GM19328 (cell line): ENCODE measurements at regions not wholly inside any gene's neighbourhood (a gene's known extent, or its start where the extent isn't known, plus 50 kb on each side); places are given as distances from the start of the nearest gene placed in this dataset.

Experiments
- ATAC-seq: cut with Tn5 transposase; IDR thresholded peaks from one replicate; pipeline ENCODE4 v1.9.1; 2021; ENCODE audit warnings: mild to moderate bottlenecking, moderate library complexity; ENCODE audit not compliant: unreplicated experiment

GRCh38 chr4:3818371-3818770 lies 52.2 kb downstream of the ADRA2C start:
- no peak for ATAC-seq

- ATAC-seq, result no peak
Observed at GRCh38 chr4:3819210-3819919, 53.2 kb downstream of the ADRA2C start.

GRCh38 chr4:3820016-3820805 lies 54.0 kb downstream of the ADRA2C start:
- ATAC-seq, result no peak

GRCh38 chr4:3820806-3821579 lies 54.8 kb downstream of the ADRA2C start:
- ATAC-seq, result no peak

- ATAC-seq, result no peak
Observed at GRCh38 chr4:3821580-3822229, 55.5 kb downstream of the ADRA2C start.

GRCh38 chr4:3822230-3822947 lies 56.2 kb downstream of the ADRA2C start:
- ATAC-seq, result no peak

GRCh38 chr4:3823496-3824341 lies 57.5 kb downstream of the ADRA2C start:
- ATAC-seq, result no peak

GRCh38 chr4:3824521-3825270 lies 58.5 kb downstream of the ADRA2C start:
- no peak for ATAC-seq

- ATAC-seq, result no peak
Observed at GRCh38 chr4:3825530-3825929, 59.3 kb downstream of the ADRA2C start.

GRCh38 chr4:3826247-3827172 lies 60.3 kb downstream of the ADRA2C start:
- no peak for ATAC-seq

GRCh38 chr4:3827616-3828492 lies 61.7 kb downstream of the ADRA2C start:
- no peak for ATAC-seq

GRCh38 chr4:3828546-3828945 lies 62.4 kb downstream of the ADRA2C start:
- no peak for ATAC-seq

- ATAC-seq, result no peak
Observed at GRCh38 chr4:3829211-3829955, 63.2 kb downstream of the ADRA2C start.

GRCh38 chr4:3829956-3830773 lies 64.0 kb downstream of the ADRA2C start:
- no peak for ATAC-seq
